Keratinocyte (primary cell): ENCODE measurements at regions not wholly inside any gene's neighbourhood (a gene's known extent, or its start where the extent isn't known, plus 50 kb on each side); places are given as distances from the start of the nearest gene placed in this dataset.

Experiments used
- DNase-seq: peaks from one replicate; pipeline ENCODE4 v3.0.0-alpha.2; 2011; ENCODE audit warnings: low read depth, missing footprints, low spot score
- FAIRE-seq: peaks from 2 replicates; lab custom pipeline; 2011; peaks lifted over from hg19 to GRCh38; lab: Jason Lieb, UNC
- H2AFZ ChIP-seq: 2 replicates; pipeline ENCODE4 v1.6.0; 2012; ENCODE audit warnings: low read length, control low read depth, inconsistent platforms; ENCODE audit not compliant: control insufficient read depth
- H3K27ac ChIP-seq: 2 replicates; pipeline ENCODE4 v1.5.1; 2011; ENCODE audit warnings: low read length; ENCODE audit not compliant: control insufficient read depth, insufficient read depth
- H3K27me3 ChIP-seq: 3 replicates; pipeline ENCODE4 v1.6.0; 2011; ENCODE audit warnings: low read length; ENCODE audit not compliant: control insufficient read depth, insufficient read depth; ENCODE audit errors: extremely low read depth
- H3K36me3 ChIP-seq, 2 experiments: 2 replicates in 1 of 2; 3 replicates in 1 of 2; pipeline ENCODE4 v1.5.1; 2011; ENCODE audit warnings: low read length in 2 of 2, mild to moderate bottlenecking in 1 of 2; ENCODE audit not compliant: control insufficient read depth in 2 of 2, insufficient read depth in 2 of 2; ENCODE audit errors: extremely low read depth in 1 of 2
- H3K4me1 ChIP-seq: 3 replicates; pipeline ENCODE4 v1.5.1; 2011; ENCODE audit warnings: low read length; ENCODE audit not compliant: control insufficient read depth, insufficient read depth; ENCODE audit errors: extremely low read depth
- H3K4me2 ChIP-seq: 3 replicates; pipeline ENCODE4 v1.6.0; 2011; ENCODE audit warnings: low read depth, low read length; ENCODE audit not compliant: control insufficient read depth, insufficient read depth; ENCODE audit errors: extremely low read depth
- H3K4me3 ChIP-seq, 3 experiments: fragments of 200-600 bp in 1 of 3; sonication (generic) in 1 of 3; 2 replicates in 2 of 3; 3 replicates in 1 of 3; pipeline ENCODE4 v1.5.1; 2011 to 2016; ENCODE audit warnings: low read length in 3 of 3, mild to moderate bottlenecking in 3 of 3, control low read depth in 2 of 3, inconsistent platforms in 1 of 3, low read depth in 1 of 3, mixed read lengths in 1 of 3, mixed run types in 1 of 3, moderate library complexity in 1 of 3; ENCODE audit not compliant: control insufficient read depth in 2 of 3, insufficient read depth in 2 of 3; ENCODE audit errors: extremely low read depth in 1 of 3
- H3K79me2 ChIP-seq: 2 replicates; pipeline ENCODE4 v1.6.0; 2012; ENCODE audit warnings: low read length; ENCODE audit not compliant: control insufficient read depth, insufficient read depth
- H3K9ac ChIP-seq: 3 replicates; pipeline ENCODE4 v1.6.0; 2011; ENCODE audit warnings: low read length; ENCODE audit not compliant: control insufficient read depth, insufficient read depth; ENCODE audit errors: extremely low read depth
- H3K9me1 ChIP-seq: 3 replicates; pipeline ENCODE4 v1.6.0; 2011; ENCODE audit warnings: low read length; ENCODE audit not compliant: control insufficient read depth, insufficient read depth; ENCODE audit errors: extremely low read depth
- H3K9me3 ChIP-seq: 2 replicates; pipeline ENCODE4 v1.5.1; 2012; ENCODE audit warnings: low read depth, low read length; ENCODE audit not compliant: control insufficient read depth
- H4K20me1 ChIP-seq: 3 replicates; pipeline ENCODE4 v1.6.0; 2011; ENCODE audit warnings: low read length; ENCODE audit not compliant: control insufficient read depth, insufficient read depth; ENCODE audit errors: extremely low read depth
- CTCF ChIP-seq, 3 experiments: IDR thresholded peaks in 1 of 3; conservative IDR thresholded peaks in 1 of 3; optimal IDR thresholded peaks in 1 of 3; 2 replicates in 2 of 3; 3 replicates in 1 of 3; pipeline versions ENCODE3 to v1.5.1; 2011; ENCODE audit warnings: low read length in 3 of 3, mild to moderate bottlenecking in 3 of 3, moderate library complexity in 2 of 3, control low read depth in 1 of 3, inconsistent platforms in 1 of 3; ENCODE audit not compliant: insufficient read depth in 2 of 3; ENCODE audit errors: extremely low read depth in 1 of 3
- EZH2 ChIP-seq: IDR thresholded peaks from one replicate; pipeline ENCODE4 v1.6.1; 2012; ENCODE audit warnings: inconsistent platforms, mild to moderate bottlenecking, low read length, moderate library complexity
- dilution Hi-C: fragments of 300-500 bp; cut with MboI; formaldehyde crosslinking; loops from one replicate; pipeline ENCODE4 v1.7.0; 2020; ENCODE audit warnings: low sequenced_read_pairs; ENCODE audit not compliant: extremely low pct_ligation_motif_present

GRCh38 chr5:147985608-147986007 lies 78.2 kb upstream of the SPINK5 start:
- dilution Hi-C loops = no loop called here
- no peaks in the 10 kb centered on the region for H4K20me1 ChIP-seq
- H3K27ac ChIP-seq = no peak overlapping the region
- no peak overlapping the region for H3K4me2 ChIP-seq
- FAIRE-seq (no peak), DNase-seq (no peak)
- TF ChIP-seq EZH2 = no peak
- TF ChIP-seq CTCF (optimal IDR thresholded peaks at IDR 0.05 in 1 of 3, IDR thresholded peaks at IDR 0.05 in 1 of 3, conservative IDR thresholded peaks at IDR 0.05 in 1 of 3; ENCODE audit: extremely low read depth in 1 of 3, insufficient read depth in 2 of 3, low read length in 3 of 3) = no peak
- no peaks in the 10 kb centered on the region for H3K79me2 ChIP-seq
- no peaks in the 10 kb centered on the region for H3K9me3 ChIP-seq
- no peak overlapping the region for H3K9ac ChIP-seq
- no peaks in the 10 kb centered on the region for H3K4me1 ChIP-seq
- H3K4me3 ChIP-seq = no peak overlapping the region
- H3K36me3 ChIP-seq = no peaks in the 10 kb centered on the region
- no peaks in the 10 kb centered on the region for H3K9me1 ChIP-seq
- no peak overlapping the region for H2AFZ ChIP-seq
- H3K27me3 ChIP-seq = no peaks in the 10 kb centered on the region

GRCh38 chr5:147983742-147984141 lies 77.4 kb upstream of the C5orf46 start:
- no peaks in the 10 kb centered on the region for H4K20me1 ChIP-seq
- H3K27me3 ChIP-seq = no peaks in the 10 kb centered on the region
- H3K4me2 ChIP-seq = no peak overlapping the region
- no peak for FAIRE-seq
- H3K79me2 ChIP-seq = no peaks in the 10 kb centered on the region
- peaks cover 4% of the 10 kb centered on the region for H3K4me1 ChIP-seq
- no peak overlapping the region for H2AFZ ChIP-seq
- no peak for DNase-seq
- no peak overlapping the region for H3K4me3 ChIP-seq
- H3K27ac ChIP-seq = no peak overlapping the region
- TF ChIP-seq CTCF (optimal IDR thresholded peaks at IDR 0.05 in 1 of 3, IDR thresholded peaks at IDR 0.05 in 1 of 3, conservative IDR thresholded peaks at IDR 0.05 in 1 of 3; ENCODE audit: extremely low read depth in 1 of 3, insufficient read depth in 2 of 3, low read length in 3 of 3) (no peak), EZH2 (no peak)
- H3K36me3 ChIP-seq = no peaks in the 10 kb centered on the region
- H3K9ac ChIP-seq = no peak overlapping the region
- dilution Hi-C loops = no loop called here
- H3K9me1 ChIP-seq = no peaks in the 10 kb centered on the region
- no peaks in the 10 kb centered on the region for H3K9me3 ChIP-seq
